GM23248 (cell line): ENCODE measurements at regions not wholly inside any gene's neighbourhood (a gene's known extent, or its start where the extent isn't known, plus 50 kb on each side); places are given as distances from the start of the nearest gene placed in this dataset.

Source experiments
- DNase-seq: peaks from one replicate; pipeline ENCODE4 v3.0.0-alpha.2; 2015
- H2AFZ ChIP-seq: fragments of 200-600 bp; sonication (generic); 2 replicates; pipeline ENCODE4 v1.6.1; 2016; ENCODE audit warnings: antibody characterized with exemption
- H3F3A ChIP-seq: fragments of 200-600 bp; sonication (generic); 2 replicates; pipeline ENCODE4 v1.6.1; 2016; ENCODE audit warnings: mild to moderate bottlenecking, antibody characterized with exemption, mixed run types; ENCODE audit not compliant: insufficient read depth
- H3K27ac ChIP-seq: fragments of 200-600 bp; sonication (generic); 2 replicates; pipeline ENCODE4 v1.5.1; 2016; ENCODE audit warnings: mild to moderate bottlenecking
- H3K27me3 ChIP-seq: fragments of 200-600 bp; sonication (generic); replicated peaks from 2 replicates; pipeline ENCODE4 v1.6.1; 2016; ENCODE audit warnings: mild to moderate bottlenecking; ENCODE audit not compliant: insufficient read depth
- H3K36me3 ChIP-seq: fragments of 200-600 bp; sonication (generic); 2 replicates; pipeline ENCODE4 v1.6.1; 2016; ENCODE audit warnings: low read depth, mild to moderate bottlenecking
- H3K4me1 ChIP-seq: fragments of 200-600 bp; sonication (generic); 2 replicates; pipeline ENCODE4 v1.6.1; 2016; ENCODE audit warnings: mild to moderate bottlenecking; ENCODE audit not compliant: insufficient read depth
- H3K4me2 ChIP-seq: fragments of 200-600 bp; sonication (generic); one replicate; pipeline ENCODE4 v1.6.1; 2016; ENCODE audit warnings: mild to moderate bottlenecking; ENCODE audit not compliant: unreplicated experiment
- H3K4me3 ChIP-seq: fragments of 200-600 bp; sonication (generic); 2 replicates; pipeline ENCODE4 v1.5.1; 2016; ENCODE audit warnings: mild to moderate bottlenecking
- H3K79me2 ChIP-seq: fragments of 200-600 bp; sonication (generic); 2 replicates; pipeline ENCODE4 v1.6.1; 2016; ENCODE audit warnings: mild to moderate bottlenecking; ENCODE audit not compliant: insufficient read depth
- H3K9ac ChIP-seq: fragments of 200-600 bp; sonication (generic); 2 replicates; pipeline ENCODE4 v1.6.1; 2016; ENCODE audit warnings: mild to moderate bottlenecking
- H3K9me2 ChIP-seq: fragments of 200-600 bp; sonication (generic); 2 replicates; pipeline ENCODE4 v1.6.1; 2016; ENCODE audit warnings: mixed run types, mild to moderate bottlenecking, moderate library complexity; ENCODE audit not compliant: insufficient read depth
- H3K9me3 ChIP-seq: fragments of 200-600 bp; sonication (generic); one replicate; pipeline ENCODE4 v1.6.1; 2017; ENCODE audit warnings: low read depth
- H4K20me1 ChIP-seq: fragments of 200-600 bp; sonication (generic); 2 replicates; pipeline ENCODE4 v1.6.0; 2016; ENCODE audit not compliant: insufficient read depth
- EZH2 ChIP-seq: fragments of 200-600 bp; sonication (generic); IDR thresholded peaks from 2 replicates; pipeline ENCODE4 v1.6.1; 2018; ENCODE audit warnings: antibody characterized with exemption, mild to moderate bottlenecking; ENCODE audit not compliant: insufficient read depth, poor library complexity, severe bottlenecking
- EZH2phosphoT487 ChIP-seq: fragments of 200-600 bp; sonication (generic); IDR thresholded peaks from 2 replicates; pipeline ENCODE4 v1.6.1; 2018; ENCODE audit warnings: antibody characterized with exemption, moderate library complexity, mild to moderate bottlenecking, low read depth; ENCODE audit not compliant: insufficient read depth
- WGBS, 2 experiments: methylation state at CpG; one replicate each; pipeline ENCODE4 v1.1.6; 2015 to 2017; ENCODE audit warnings: low lambda C conversion rate in 2 of 2, low coverage in 1 of 2; ENCODE audit errors: missing lambda C conversion rate in 2 of 2; 5-methylcytosine and 5-hydroxymethylcytosine counted together
- in situ Hi-C: fragments of 300-500 bp; cut with MboI; formaldehyde crosslinking; loops from 2 replicates; pipeline ENCODE4 v1.15.0; 2020

DNA sequence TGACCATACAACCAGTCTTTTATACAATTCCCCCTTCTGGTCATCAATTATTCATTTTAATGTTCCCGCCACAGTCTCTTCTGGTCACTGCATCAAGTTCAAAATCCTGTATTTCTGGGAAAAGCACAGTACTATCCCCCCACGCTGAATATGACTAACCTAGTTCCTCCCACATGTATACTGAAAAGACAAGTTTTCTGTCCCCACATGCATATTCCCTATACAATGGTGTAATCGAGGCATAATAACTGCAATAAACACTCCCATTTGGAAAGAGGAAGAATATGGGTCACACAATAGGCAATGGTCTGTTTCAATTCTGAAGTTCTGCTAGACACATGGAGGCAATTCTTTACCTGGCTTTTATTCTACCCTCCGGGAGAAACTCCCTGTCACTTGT lies 344.9 kb downstream of the EFNA5 start:
- no peak overlapping the region for H3K4me3 ChIP-seq
- no peaks in the 10 kb centered on the region for H3K27me3 ChIP-seq
- no peaks in the 10 kb centered on the region for H3F3A ChIP-seq
- no peak for DNase-seq
- no peaks in the 10 kb centered on the region for H3K9me3 ChIP-seq
- no peaks in the 10 kb centered on the region for H3K9me2 ChIP-seq
- H3K79me2 ChIP-seq = no peaks in the 10 kb centered on the region
- no peak overlapping the region for H3K9ac ChIP-seq
- no peak for TF ChIP-seq EZH2phosphoT487
- no peak for TF ChIP-seq EZH2
- no peaks in the 10 kb centered on the region for H4K20me1 ChIP-seq
- no peaks in the 10 kb centered on the region for H3K36me3 ChIP-seq
- H2AFZ ChIP-seq = no peak overlapping the region
- H3K27ac ChIP-seq = no peak overlapping the region
- WGBS, 2 experiments = 50 to 62% methylated on average over 4 of the region's 4 CpGs
- no peak overlapping the region for H3K4me2 ChIP-seq
- H3K4me1 ChIP-seq = no peaks in the 10 kb centered on the region
- in situ Hi-C loops = no loop called here

DNA sequence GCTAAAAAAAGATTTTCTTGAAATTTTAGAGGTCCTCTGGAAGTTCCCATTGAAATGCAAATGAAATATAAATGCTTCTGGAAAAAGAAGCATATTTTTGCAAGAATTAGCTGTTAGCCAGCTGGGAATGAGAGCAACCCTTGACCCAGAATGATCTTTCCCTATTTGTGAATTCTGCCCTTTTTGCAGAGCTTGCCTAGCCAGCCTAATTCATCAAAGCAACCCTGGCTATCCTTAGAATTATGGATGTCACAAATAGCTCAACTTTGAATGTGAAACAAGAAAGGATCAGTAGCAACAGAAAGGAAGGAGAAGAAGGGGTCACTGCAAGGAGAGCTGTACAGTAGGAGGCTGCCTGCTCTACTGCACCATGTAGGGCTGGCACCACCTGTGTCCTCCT lies 345.9 kb downstream of the EFNA5 start:
- Histone ChIP-seq H3K79me2 (no peaks in the 10 kb centered on the region), H3K4me1 (no peaks in the 10 kb centered on the region), H3K27me3 (no peaks in the 10 kb centered on the region; the same call in 1 of the 2 replicates), H3K27ac (no peak overlapping the region), H3K4me3 (no peak overlapping the region), H2AFZ (no peak overlapping the region), H3K9ac (no peak overlapping the region), H3K9me3 (no peaks in the 10 kb centered on the region), H3K4me2 (no peak overlapping the region), H4K20me1 (no peaks in the 10 kb centered on the region), H3K9me2 (no peaks in the 10 kb centered on the region), H3K36me3 (no peaks in the 10 kb centered on the region), H3F3A (no peaks in the 10 kb centered on the region)
- in situ Hi-C loops = no loop called here
- no peak for DNase-seq
- no peak for TF ChIP-seq EZH2
- no peak for TF ChIP-seq EZH2phosphoT487

DNA sequence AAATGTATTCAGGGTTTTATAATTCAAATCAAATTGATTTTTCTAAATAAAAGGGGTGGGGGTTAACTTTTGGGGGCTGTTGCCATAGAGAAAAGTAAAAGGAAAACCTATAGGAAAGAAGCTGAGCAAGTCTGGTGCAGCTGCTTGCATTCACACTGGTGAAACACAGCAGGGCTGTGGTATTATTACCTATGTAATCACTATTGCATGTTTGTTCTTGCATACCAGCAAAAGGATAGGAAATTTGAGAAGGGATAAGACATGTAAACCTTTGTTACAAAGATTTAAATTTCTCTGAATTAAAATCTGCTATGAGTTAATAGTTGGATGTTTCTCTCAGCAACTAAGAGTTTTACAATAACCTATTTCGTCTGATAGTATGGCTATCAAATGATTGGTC lies 346.7 kb downstream of the EFNA5 start:
- WGBS, 2 experiments = 43 to 48% methylated on average over 1 of the region's 1 CpG
- Histone ChIP-seq H2AFZ (no peak overlapping the region), H4K20me1 (no peaks in the 10 kb centered on the region), H3K4me3 (no peak overlapping the region), H3K36me3 (no peaks in the 10 kb centered on the region), H3K4me2 (no peak overlapping the region), H3K27me3 (no peaks in the 10 kb centered on the region; the same call in 1 of the 2 replicates), H3K27ac (no peak overlapping the region), H3K9me2 (no peaks in the 10 kb centered on the region), H3F3A (no peaks in the 10 kb centered on the region), H3K9me3 (no peaks in the 10 kb centered on the region), H3K4me1 (no peaks in the 10 kb centered on the region), H3K9ac (no peak overlapping the region), H3K79me2 (no peaks in the 10 kb centered on the region)
- in situ Hi-C loops = no loop called here
- TF ChIP-seq EZH2 (no peak), EZH2phosphoT487 (no peak)
- DNase-seq = no peak

DNA sequence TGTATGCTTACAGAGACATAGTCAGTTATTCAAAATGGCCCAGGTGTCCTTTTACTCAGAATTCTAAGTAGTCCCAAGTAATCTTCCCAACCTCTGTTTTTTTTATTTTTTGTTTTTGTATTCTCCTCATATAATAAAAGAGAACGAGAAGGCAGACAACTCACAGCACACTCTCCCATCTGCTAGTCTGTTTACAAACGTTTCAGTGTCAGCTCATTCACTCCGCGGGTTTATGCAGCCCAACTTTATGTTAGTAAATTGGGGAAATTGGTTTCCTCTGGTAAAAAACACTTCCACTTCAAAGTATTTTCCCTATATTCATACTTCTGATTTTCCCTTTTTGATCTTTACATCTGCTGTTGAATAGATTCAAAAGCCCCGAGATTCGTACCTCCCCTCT lies 347.2 kb downstream of the EFNA5 start:
- no peaks in the 10 kb centered on the region for H4K20me1 ChIP-seq
- no peak overlapping the region for H3K4me3 ChIP-seq
- H3K27ac ChIP-seq = no peak overlapping the region
- H3K36me3 ChIP-seq = no peaks in the 10 kb centered on the region
- 73 to 74% methylated on average over 6 of the region's 6 CpGs for WGBS, 2 experiments
- H3K9ac ChIP-seq = no peak overlapping the region
- H3F3A ChIP-seq = no peaks in the 10 kb centered on the region
- no peaks in the 10 kb centered on the region for H3K9me2 ChIP-seq
- TF ChIP-seq EZH2phosphoT487 (no peak), EZH2 (no peak)
- no peak overlapping the region for H2AFZ ChIP-seq
- no peaks in the 10 kb centered on the region for H3K9me3 ChIP-seq
- H3K4me1 ChIP-seq = no peaks in the 10 kb centered on the region
- H3K79me2 ChIP-seq = no peaks in the 10 kb centered on the region
- in situ Hi-C loops = no loop called here
- no peak overlapping the region for H3K4me2 ChIP-seq
- H3K27me3 ChIP-seq = no peaks in the 10 kb centered on the region; the same call in 1 of the 2 replicates
- no peak for DNase-seq

DNA sequence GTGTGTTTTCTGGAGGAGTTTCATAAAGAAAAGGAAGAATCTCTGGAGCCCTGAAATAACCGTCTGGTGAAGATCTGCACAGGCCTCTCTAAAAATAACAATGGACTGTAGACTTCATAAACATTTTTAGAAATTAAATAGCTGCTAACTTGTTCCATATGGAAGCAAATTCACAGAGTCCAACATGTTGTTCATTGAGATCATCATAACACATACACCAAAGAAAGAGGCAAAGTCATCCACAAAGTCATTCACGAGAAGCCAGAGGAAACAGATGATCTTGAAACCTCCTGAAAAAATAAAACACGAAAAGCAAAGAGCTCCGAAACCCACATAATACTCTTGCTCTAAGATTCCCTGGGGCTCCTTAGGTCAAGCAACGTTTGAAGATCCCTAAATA lies 347.8 kb downstream of the EFNA5 start:
- Histone ChIP-seq H3K4me1 (no peaks in the 10 kb centered on the region), H3K9me2 (no peaks in the 10 kb centered on the region), H3K4me2 (no peak overlapping the region), H3K9me3 (no peaks in the 10 kb centered on the region), H3F3A (no peaks in the 10 kb centered on the region), H3K27ac (no peak overlapping the region), H3K27me3 (no peaks in the 10 kb centered on the region; the same call in 1 of the 2 replicates), H2AFZ (no peak overlapping the region), H3K79me2 (no peaks in the 10 kb centered on the region), H4K20me1 (no peaks in the 10 kb centered on the region), H3K9ac (no peak overlapping the region), H3K36me3 (no peaks in the 10 kb centered on the region), H3K4me3 (no peak overlapping the region)
- 13 to 19% methylated on average over 5 of the region's 5 CpGs for whole genome bisulfite sequencing, 2 experiments
- no peak for DNase-seq
- in situ Hi-C loops = no loop called here
- TF ChIP-seq EZH2 (no peak), EZH2phosphoT487 (no peak)
